Fibroblast of skin of back (primary cell): ENCODE measurements at regions not wholly inside any gene's neighbourhood (a gene's known extent, or its start where the extent isn't known, plus 50 kb on each side); places are given as distances from the start of the nearest gene placed in this dataset.

ENCODE experiments used
- DNase-seq: peaks from one replicate; pipeline ENCODE4 v3.0.0-alpha.2; 2013

DNA sequence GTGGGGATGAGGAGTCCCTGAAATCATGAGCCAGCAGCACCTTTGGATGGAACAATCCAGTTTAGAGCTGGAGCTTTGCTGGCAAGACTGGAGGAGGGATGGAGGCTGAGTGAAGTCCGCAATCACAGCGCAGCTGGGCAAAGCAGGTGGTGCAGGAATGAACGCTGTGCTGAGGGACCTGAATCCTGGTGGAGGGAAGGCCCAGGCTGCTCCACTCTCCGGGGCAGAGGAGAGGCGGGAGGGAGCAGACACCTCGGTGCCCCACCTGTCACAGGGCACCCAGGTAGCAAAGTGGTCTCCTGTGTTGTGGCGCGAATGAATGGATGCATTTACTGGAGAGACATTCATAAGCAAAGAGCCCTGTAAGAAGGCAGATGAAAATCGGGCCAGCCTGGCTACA lies 124.8 kb upstream of the ANO1 start:
- DNase-seq = no peak

DNA sequence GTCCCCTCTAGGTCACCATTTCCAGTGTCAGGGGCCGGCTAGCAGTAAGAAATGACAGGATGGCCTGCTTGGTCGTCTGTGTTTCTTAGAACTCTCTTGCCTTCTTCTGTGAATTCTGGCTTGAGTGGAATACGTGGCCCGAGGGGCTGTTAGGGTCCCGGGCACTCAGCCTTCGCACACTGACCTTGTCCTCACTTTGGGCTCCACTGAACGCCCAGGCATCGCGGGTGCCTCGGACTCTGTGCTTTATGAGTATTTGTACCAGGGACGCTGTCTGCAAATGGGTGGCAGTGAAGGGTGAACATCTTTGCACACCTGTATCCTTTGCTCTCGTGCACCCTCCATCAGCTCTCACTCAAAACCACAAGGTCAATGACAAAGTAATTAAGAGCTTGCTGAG lies 123.4 kb upstream of the ANO1 start:
- DNase-seq = no peak

DNA sequence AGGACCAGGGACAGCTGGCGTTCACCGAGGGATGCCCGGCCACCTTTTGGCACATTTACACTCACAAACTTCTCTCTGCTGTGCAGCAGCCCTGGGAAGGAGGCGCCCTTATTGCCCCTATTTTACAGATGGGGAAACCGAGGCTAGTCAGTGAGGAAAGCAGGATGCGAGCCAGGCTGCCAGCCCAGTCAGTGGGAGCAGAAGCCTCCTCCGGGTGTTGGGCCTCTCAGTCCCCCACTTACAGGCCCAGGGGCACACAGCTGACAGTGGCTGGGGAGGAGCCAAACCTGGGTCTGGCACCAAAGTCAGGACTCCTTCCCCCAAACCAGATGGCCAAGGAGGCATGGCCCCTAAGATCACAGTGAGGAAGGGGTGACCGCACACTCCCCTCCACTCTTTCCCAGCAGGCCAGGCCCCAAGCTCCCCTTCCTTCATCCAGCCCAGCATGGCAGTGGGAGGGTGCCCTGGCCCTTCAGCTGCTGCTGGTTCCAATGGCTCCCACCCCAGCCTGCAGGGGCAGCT lies 121.4 kb upstream of the ANO1 start:
- DNase-seq = no peak

DNA sequence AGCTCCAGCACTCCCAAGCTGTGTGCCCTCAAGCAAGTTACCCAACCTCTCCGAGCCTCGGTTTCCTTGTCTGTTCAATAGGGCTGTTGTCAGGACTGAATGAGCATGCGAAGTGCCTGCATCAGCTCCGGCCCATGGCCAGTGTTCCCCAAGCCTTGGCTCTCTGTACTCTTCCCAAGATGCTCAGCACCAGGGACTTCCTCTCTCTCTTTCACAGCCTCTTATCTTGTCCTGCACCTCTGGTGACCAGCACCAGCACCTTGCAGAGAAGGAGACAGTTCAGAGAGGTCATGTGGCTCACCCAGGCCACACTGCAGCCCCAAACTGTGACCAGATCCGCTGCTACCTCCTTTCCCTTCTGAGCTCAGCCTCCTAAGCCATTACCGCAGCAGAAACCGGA lies 120.3 kb upstream of the ANO1 start:
- DNase-seq = no peak

DNA sequence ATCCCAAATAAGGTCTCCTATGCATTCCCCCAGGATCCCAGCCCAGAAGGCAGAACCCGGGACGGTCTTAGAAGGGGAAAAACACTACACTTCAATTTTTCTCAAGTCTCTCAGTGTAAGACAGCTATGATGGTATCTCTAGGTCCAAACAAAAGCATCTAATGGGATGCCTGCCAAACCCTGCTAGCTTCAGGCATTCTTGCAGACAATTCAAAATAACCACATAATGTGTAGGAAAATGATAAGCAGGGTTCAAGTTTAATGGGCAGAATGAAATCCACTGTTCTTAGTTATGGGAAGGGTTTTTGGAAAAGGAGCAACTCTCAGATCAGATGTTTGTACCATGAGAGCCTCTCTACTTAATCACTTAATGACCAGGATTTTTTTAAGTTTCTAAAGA lies 119.8 kb upstream of the ANO1 start:
- DNase-seq = peak; percentile 58

DNA sequence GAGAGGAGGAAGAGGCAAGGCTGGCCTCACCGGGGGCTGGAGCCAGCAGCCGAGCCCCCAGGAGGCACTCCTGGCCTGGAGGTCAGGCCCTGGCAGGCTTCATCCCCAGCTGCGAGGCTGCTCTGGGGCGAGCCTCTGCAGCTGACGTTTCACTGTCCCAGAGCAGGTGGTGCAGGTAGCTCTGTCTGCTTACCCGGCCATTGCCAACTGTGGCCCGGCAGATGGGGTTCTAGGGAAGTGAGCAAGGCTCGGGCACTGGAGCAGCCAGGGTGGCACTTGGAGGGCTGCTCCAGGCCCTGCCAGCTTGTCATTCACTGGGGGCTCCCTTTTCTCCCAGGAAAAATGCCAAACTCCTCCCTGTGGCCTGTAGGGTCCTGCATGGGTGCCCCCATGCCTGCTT lies 118.7 kb upstream of the ANO1 start:
- no peak for DNase-seq

DNA sequence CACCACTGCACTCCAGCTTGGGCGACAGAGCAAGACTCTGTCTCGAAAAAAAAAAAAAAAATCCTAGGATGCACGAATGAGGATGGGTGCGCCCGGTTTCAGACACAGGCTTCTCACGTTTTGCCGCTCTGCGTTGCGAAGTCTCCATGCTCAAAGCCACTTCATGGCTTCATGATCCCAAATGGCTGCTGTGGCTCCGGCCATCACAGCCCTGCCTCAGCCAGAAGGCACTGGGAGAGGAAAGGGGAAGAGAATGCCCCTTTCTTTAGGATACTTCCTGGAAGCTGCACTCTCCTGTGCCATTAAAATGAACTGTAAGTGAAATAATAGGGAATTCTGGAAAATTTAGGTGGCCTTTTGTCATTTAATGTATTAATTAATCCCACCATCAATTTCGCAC lies 116.4 kb upstream of the ANO1 start:
- DNase-seq = no peak

DNA sequence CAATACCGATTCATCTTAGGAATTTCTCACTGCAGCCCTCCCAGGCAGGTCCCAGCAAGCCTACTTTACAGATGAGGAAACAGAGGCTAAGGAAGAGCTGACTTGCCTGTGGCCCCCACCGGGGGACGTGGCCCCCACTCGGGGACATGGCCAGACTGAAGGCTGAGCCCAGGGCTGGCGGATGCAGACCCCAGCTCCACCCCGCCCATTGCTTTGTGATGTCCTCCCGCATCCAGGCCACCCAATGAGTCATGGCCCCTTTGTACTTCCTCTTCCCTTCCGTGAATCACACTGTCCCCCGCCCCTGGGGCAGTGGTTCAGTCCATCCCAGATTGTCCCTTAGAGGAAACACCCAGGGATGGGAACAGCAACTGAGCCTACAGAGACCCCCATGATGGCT lies 116.0 kb upstream of the ANO1 start:
- DNase-seq = peak; percentile 78

DNA sequence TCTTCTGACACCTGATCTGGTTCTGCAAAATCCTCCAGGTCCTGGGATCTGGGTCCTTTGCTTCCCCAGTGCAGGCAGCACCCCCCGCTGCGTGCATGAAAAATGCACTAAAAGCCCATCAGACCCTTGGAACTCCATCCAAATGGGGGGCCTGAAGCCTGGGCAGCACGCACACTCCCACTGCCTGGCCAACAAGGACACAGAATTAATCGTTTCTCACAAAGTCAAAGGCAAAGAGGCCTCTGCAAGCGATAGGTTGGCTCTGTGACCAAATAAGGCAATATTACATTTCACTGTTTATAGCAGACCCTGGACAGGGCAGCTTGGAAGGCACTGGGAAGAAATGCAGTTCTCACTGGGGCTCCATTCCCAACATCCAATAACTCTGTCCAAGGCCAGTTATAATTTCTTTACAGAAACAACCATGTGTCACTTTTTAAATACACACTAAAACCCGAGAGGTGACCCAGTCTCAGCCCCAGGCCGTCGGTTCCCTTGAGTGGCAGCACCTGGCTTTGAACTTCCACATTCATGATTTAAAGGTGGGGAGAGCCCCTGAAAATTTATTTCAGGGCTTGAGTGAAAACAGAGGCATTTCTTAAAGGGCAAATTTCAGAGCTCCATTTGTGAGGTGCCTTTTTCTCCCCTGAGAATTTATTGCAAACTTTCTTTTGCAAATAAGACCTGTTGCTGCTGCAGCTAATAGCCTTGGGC lies 114.4 kb upstream of the ANO1 start:
- no peak for DNase-seq

DNA sequence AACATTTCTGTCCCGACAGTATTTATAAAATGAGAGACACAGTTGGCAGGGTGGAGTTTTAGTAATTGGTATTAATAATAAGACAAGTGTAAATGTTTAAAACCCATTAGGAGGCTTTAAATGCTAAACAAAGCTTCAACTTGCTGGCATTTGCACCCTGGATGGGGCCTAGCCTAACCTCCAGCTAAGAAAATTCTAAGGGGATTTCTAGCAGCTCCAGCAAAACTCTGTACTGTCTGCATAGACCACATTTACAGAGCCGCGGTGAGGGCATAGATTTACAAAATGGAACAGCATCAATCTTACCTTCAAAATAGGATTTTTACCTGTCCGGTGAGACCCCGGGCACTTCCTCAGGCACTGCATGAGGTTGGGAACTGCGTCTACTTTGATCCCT lies 113.9 kb upstream of the ANO1 start:
- DNase-seq = no peak

DNA sequence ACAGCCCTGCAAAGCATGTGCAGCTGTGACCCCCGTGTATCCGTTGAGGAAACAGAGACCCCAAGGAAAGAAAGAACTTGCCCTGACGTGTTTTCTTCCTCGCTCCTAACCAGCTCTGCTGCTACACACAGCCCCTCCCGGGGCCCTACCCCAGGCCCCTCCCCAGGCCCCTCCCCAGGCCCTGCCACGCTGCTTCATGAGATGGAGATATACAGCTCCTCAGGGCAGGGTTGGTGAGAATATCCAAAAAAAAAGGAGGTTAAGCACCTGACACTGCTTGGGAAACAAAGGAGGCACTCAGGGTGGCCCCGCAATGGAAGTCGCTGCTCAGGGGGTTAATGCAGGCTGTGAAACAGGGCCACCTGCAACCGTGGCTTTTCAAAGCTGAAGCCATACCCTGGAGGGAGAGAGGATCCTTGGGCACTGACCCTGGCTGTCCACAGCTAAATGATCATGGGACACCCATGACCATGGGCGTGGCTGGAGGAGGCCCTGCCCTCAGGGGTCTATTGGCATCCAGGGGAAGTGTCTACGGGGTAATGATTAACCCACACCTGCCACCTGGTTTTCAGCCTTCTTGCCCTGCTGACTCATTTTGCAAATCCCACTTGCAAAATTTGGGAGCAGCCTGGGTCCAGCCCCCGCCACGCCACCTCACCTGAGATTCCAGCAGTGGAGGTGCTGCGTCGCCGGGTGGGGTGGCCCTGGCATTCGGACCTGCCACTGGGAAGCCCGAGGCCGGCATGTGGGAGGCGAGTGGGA lies 112.1 kb upstream of the ANO1 start:
- DNase-seq = no peak

DNA sequence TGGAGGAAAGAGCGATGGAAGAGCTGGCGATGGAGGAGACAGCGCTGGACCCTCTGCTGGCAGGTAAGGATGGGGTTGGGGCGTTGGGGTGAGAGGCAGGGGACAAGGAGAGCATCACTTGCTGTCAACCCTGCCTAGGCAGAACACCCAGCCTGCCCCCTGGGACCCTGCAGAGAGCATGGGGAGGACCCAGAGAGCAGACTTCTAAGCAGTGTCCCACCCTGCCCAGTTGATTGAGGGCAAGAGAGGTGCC lies 111.6 kb upstream of the ANO1 start:
- DNase-seq = no peak

DNA sequence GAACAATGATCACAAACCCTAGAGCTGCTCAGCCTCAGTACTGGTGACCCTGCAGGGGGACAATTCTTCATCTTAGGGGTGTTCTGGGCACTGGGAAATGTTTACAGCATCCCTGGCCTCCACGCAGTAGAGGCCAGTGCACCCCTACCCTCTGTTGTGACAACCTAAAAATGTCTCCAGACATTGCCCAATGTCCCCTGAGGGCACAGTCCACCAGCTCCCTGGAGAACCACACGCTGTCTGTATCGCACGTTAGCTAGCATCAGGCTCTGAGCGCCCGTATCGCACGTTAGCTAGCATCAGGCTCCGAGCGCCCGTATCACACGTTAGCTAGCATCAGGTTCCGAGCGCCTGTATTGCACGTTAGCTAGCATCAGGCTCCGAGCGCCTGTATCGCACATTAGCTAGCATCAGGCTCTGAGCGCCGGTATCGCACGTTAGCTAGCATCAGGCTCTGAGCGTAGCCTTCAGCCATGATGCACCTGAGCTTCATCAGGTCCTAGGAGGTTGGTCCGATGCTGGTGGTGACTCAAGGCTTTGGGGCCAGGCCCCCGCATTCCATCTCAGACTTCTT lies 111.1 kb upstream of the ANO1 start:
- no peak for DNase-seq

DNA sequence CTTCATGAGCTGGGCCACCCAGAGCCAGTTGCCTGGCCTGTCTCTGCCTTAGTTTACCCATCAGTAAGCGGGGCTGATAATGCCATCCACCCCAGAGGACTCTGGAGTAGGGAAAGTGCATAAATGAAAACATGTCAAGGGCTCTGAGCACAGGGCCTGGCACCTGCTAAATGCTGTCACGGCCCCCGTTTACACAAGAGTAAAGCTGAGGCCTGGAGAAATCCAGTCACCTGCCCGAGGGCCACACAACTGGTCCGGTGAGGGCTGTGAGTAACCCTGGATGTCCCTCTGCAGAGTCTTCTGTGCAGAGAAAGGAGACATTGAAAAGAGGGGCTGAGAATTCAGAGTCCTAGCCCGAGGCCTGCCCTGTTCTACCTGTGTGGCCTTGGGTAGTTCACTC lies 110.6 kb upstream of the ANO1 start:
- DNase-seq = no peak

DNA sequence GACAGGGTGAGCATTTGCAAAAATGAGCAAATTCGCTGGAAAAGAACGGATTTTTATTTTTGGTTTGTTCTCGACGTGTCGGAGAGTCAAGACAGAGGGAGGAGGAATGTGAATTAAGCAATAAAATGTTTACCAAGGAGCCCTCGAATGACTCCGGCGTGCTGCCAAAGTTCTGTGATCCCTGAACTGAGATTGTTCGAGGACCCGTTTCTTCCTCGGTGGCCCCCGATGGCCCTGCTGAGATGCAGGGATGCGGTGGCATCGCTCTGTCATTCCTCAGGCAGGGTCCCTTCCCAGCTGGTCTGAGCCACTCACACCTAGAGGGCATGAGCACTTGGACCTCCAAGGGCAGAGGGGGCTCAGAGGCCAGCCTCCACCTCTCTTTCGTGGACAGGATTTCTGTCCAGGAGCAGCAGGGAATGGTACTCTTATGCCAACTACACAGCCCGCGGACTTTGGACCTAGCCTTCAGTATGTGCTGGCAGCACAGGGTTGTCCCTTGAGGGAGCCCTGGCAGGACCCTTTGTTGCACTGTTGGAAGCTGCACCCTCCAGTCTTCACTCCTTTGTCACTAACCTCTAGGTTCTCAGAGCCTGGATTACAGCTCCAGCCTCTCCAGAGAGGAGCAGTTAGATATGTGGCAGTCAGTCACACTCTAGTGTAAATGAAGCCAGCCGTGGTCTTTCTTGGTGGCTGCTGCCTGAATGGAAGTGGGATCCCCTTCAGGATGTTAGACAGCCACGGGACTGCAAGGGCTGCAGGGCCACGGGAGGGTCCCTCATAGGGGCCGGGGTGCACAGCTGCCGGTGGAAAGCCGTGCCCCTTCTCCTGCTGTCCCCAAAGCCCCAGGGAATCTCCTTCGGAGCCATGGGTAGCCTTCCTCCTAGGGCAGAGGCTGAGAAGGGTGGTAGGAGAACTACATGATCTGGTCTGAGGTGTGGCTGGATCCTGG lies 109.4 kb upstream of the ANO1 start:
- DNase-seq = no peak

DNA sequence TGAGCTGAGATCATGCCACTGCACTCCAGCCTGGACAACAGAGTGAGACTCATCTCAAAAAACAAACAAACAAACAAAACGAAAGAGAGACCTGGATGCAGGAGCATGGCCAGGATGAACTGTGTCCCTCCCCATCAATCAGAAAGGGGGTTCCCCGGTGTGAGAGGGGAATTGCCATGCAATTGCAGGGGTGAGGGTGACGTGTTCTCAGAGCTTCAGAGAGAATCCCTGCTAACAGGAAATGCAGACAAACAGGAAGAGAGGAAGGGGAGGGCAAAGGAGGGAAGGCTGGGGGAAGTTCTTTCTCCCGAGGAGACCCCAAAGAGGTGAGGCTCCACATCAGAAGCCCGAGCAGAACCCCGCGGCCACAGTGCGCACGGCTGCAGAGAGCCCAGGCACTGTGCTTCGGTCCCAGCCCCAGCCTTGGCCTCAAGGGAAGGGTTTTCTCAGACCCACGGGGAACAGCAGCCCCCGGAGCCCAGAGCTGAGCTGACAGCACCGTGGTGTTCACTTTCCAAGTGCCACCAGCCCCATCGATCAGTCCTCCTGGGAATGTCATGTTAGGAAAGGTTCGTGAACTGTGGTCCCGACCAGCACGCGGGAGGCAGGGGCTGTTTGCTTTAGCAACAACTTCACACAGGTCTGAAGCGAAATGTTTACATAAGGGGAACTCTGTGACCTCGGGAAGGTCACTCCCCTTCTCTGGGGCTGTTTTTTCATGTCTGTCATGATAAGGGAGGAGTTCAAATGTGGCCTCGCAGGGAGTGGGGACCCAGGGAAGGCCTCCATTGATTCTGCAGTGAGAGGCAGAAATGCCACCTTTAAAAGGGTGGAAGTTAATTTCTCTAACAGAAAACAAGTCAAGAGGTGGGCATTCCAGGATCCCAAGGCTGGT lies 108.0 kb upstream of the ANO1 start:
- DNase-seq = no peak

DNA sequence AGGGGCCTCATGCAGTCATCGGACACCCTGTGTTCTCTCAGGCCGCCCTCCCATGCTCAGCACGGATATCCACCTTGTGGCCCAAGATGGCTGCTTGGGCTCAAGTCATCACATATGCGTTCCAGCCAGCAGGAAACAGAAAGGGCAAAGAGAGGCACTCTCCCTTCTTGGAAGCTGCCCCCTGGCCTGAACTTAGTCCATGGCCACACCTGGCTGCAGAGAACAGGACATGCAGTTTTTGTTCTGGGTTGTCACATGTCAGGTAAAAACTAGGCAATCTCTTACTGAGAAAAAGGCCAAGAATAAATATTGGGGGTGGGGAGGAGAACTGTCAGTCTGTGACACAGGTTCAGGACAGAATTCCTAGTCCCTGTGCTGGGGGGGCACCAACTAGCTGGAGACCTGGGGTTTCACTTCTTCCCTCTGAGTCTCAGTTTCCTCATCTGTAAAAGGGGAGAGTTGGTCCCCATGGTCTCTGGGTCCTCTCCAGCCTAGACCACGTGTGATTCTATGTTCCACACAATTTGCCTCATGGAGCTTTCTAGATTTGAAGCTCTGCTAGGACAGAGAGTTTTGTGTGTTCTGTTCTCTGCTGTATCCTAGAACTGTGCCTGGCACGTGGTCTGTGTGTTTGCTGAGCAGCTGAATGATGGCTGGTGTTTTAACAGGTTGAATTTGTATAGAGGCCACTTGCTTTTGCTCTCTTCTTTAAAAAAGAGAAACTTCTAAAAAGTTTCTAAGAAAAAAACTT lies 107.2 kb upstream of the ANO1 start:
- DNase-seq = no peak

DNA sequence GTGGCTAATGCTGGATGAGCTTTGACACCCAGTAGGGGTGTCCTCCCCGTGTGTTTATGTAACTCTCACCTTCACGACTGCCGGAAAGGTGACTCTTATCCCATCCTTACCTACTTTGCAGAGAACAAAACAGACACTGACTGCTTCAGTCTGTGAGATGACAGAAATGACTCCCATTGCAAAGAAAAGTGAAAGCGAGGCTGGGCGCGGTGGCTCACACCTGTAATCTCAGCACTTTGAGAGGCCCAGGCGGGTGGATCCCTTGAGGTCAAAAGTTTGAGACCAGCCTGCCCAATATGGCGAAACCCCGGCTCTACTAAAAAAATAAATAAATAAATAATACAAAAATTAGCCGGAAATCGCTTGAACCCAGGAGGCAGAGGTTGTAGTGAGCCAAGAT lies 106.4 kb upstream of the ANO1 start:
- no peak for DNase-seq

DNA sequence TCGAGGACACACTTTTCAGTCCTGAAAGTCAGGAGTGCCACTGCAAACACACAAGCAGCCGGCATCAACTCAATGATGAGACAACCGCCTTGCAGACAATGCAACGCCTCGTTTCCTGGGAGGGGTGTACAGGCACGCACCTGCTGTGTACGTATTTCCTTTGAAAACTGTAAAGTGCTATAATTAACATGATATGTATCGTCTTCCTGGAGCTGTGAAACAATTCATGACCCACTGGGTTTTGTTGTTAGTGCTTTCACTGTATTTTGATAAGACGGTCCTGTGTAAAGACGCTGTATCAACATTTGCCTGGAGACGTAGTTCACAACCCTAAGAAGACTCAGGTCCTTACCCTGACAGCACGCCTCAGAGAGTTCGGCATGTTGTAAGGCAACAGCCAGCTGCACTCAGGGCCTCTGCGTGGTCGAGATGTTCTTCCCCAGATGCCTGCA lies 105.7 kb upstream of the ANO1 start:
- no peak for DNase-seq

DNA sequence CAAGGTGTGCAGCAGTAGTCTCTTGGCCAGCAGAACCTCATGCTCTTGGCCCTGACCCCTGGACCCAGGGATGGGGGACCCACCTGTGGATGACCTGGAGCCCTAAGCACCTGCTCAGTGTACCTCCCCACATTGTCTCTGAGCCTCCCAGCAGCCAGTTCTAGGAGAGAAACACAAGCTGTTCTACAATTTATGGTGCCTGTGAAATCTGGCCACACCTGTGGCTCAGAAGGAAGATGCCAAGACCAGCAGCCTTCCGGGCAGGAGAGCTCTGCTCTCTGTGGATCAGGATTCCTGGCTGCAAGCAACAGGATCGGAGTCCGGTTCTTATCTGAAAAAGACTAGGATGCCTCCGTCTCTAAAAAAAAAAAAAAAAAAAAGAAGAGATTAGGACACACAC lies 103.6 kb upstream of the ANO1 start:
- no peak for DNase-seq

DNA sequence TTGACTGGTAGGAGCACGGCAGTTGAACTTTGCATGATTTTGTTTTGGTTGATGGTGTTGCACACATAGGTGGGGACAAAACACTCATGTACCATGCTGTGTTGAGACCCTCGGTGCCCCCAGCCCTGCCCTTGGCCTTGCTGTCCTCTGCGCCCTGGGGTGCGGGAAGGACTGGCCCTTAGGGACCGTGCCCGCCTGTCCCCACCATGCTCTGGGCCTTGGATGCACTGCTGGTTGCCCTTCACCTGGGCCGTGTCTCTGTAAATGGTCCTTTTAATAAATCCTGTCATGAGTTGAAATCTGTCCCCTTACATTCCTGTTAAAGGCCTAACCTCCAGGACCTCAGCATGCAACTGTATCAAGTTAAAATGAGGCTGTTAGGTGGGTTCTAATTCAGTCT lies 102.3 kb upstream of the ANO1 start:
- DNase-seq = no peak
